ENCODE measurements at regions not wholly inside any gene's neighbourhood (a gene's known extent, or its start where the extent isn't known, plus 50 kb on each side); places are given as distances from the start of the nearest gene placed in this dataset.
"Not testable (repeated sequence)": the region's sequence is repeated elsewhere in the genome, so short reads cannot be mapped to it uniquely, and the experiment has no call there.

- no peaks in the 10 kb centered on the region for H3K9me3 ChIP-seq
- H3K27me3 ChIP-seq = no peaks in the 10 kb centered on the region
- 69 to 75% methylated on average over 14 of the region's 14 CpGs for WGBS, 2 donors
- H3K27ac ChIP-seq = no peak overlapping the region
- DNase-seq = no peak
- intact Hi-C loops (cut with DNase I) = no loop called here
- peaks cover 0 to 8% (median 2%) of the 10 kb centered on the region in 4 donors for H3K4me1 ChIP-seq
- TF ChIP-seq POLR2AphosphoS5 (IDR thresholded peaks at IDR 0.05) = peak in 1 of 4 donors; percentile 29
- no peak for TF ChIP-seq POLR2A (IDR thresholded peaks at IDR 0.05)
- H3K36me3 ChIP-seq = no peaks in the 10 kb centered on the region
- no peak overlapping the region for H3K4me3 ChIP-seq
Observed at GRCh38 chr6:5827056-5827904, 179.4 kb downstream of the NRN1 start.

- intact Hi-C loops (cut with DNase I); H3K27me3 ChIP-seq; H3K4me3 ChIP-seq; H3K4me1 ChIP-seq; H3K36me3 ChIP-seq; DNase-seq; H3K27ac ChIP-seq; H3K9me3 ChIP-seq: not testable (repeated sequence)
- 77 to 91% methylated on average over 8 of the region's 8 CpGs for WGBS, 2 donors
Observed at GRCh38 chr6:5824382-5824983, 182.2 kb downstream of the NRN1 start.

Small RNAs in the stretch of these regions (small RNA-seq; reads per million reads assigned to genes)
- 0 reads per million in 3 donors for gene RN7SL221P
